Stimulated activated memory B cell treated with anti-CD40 and anti-IgM and Interleukin-4, amounts not matched to agents 10 μg/mL and 1 μg/mL and 100 μg/mL, for 72 hours (primary cell): ENCODE measurements at regions not wholly inside any gene's neighbourhood (a gene's known extent, or its start where the extent isn't known, plus 50 kb on each side); places are given as distances from the start of the nearest gene placed in this dataset.
"Not testable (repeated sequence)": the region's sequence is repeated elsewhere in the genome, so short reads cannot be mapped to it uniquely, and the experiment has no call there.

ENCODE experiments used
- ATAC-seq: fragments of 150-1000 bp; cut with Tn5 transposase; 2 replicates; pipeline ENCODE4 v1.10.0; 2021
- H3K27ac Mint-ChIP-seq: one replicate; pipeline ENCODE4 v1.8.0; 2022; ENCODE audit warnings: mild to moderate bottlenecking, mixed read lengths
- H3K27me3 Mint-ChIP-seq: one replicate; pipeline ENCODE4 v1.8.0; 2022; ENCODE audit warnings: mixed read lengths
- H3K36me3 Mint-ChIP-seq: one replicate; pipeline ENCODE4 v1.8.0; 2022; ENCODE audit warnings: mixed read lengths
- H3K4me1 Mint-ChIP-seq: one replicate; pipeline ENCODE4 v1.8.0; 2022; ENCODE audit warnings: mixed read lengths
- H3K4me3 Mint-ChIP-seq: one replicate; pipeline ENCODE4 v1.8.0; 2022; ENCODE audit warnings: mild to moderate bottlenecking, moderate library complexity, mixed read lengths
- H3K9me3 Mint-ChIP-seq: one replicate; pipeline ENCODE4 v1.8.0; 2022; ENCODE audit warnings: mixed read lengths

- Mint-ChIP-seq H3K36me3 (no peaks in the 10 kb centered on the region), H3K27ac (no peak overlapping the region), H3K27me3 (peaks cover 29% of the 10 kb centered on the region), H3K4me3 (no peak overlapping the region), H3K4me1 (peaks cover 14% of the 10 kb centered on the region), H3K9me3 (no peaks in the 10 kb centered on the region)
- no peak for ATAC-seq
These were observed 199.5 kb downstream of the NDUFA10 start for GRCh38 chr2:239825705-239825979.

DNA sequence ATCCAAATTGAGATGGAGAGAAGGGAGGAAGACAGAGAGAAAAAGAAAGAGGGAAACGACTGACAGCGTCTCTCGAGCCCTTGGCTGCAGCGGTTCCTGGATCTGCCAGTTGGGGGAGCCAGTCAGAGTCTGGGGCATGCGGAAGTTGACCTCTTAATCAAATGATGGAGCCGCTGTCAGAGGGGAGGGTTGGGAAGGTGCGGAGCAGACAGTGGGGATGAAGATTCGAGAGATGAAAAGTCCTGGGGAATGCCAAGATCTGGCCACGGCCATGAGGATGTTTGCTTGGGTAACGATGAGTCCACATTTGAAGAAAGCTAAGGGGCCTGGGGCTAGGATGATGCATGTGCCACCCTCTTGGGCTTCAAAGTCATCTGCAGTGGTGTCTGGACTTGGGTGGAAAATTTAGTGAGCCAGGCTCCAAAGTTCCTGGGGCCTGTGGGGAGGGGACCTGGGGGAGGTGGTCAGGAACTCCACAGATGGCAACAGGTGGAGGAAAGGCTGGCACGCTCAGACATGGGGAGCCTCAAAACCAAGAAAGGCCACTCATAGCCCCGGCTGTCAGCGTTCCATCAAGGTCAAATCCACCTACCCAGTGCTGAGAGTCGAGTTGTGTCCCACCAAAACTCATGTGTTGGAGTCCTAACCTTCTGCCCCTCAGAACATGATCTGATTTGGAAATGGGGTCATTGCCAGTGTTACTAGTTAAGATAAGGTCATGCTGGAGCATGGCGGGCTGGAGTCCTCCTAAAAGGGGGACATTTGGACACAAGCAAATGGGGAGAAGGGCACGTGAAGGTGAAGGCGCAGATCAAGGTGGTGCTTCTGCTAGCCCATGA lies 200.1 kb downstream of the NDUFA10 start:
- Mint-ChIP-seq H3K36me3 (no peaks in the 10 kb centered on the region), H3K9me3 (no peaks in the 10 kb centered on the region), H3K27me3 (peaks cover 34% of the 10 kb centered on the region), H3K27ac (no peak overlapping the region), H3K4me3 (no peak overlapping the region), H3K4me1 (peaks cover 14% of the 10 kb centered on the region)
- no peak for ATAC-seq

DNA sequence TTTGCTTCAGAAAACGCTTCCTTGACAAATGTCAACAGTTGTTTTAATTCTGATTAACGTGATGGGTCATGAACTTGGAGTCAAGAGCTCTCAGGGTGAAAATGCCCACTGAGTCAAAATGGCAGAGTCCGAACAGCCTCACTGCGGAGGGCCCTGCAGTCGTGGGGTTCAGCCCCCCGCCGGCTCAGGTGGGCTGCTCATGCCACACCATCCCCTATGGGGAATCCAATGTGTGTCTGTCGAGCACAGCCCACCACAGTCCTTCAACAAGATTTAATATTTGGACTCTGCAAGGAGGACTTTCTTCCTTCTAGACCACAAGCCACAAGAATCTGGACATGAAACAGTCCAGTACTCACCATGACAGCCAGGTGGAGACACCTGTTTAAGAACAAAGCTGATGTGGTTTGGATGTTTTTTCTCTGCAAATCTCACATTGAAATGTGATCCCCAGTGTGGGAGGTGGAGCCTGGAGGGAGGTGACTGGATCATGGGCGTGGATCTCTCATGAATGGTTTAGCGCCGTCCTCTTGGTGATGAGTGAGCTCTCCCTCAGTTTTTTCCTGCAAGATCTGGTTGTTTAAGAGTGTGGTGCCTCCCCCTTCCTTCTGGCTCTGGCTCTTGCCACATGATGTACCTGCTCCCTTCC lies 201.0 kb downstream of the NDUFA10 start:
- peaks cover 14% of the 10 kb centered on the region for H3K4me1 Mint-ChIP-seq
- H3K36me3 Mint-ChIP-seq = no peaks in the 10 kb centered on the region
- no peak overlapping the region for H3K27ac Mint-ChIP-seq
- ATAC-seq = no peak
- peaks cover 43% of the 10 kb centered on the region for H3K27me3 Mint-ChIP-seq
- no peak overlapping the region for H3K4me3 Mint-ChIP-seq
- no peaks in the 10 kb centered on the region for H3K9me3 Mint-ChIP-seq

DNA sequence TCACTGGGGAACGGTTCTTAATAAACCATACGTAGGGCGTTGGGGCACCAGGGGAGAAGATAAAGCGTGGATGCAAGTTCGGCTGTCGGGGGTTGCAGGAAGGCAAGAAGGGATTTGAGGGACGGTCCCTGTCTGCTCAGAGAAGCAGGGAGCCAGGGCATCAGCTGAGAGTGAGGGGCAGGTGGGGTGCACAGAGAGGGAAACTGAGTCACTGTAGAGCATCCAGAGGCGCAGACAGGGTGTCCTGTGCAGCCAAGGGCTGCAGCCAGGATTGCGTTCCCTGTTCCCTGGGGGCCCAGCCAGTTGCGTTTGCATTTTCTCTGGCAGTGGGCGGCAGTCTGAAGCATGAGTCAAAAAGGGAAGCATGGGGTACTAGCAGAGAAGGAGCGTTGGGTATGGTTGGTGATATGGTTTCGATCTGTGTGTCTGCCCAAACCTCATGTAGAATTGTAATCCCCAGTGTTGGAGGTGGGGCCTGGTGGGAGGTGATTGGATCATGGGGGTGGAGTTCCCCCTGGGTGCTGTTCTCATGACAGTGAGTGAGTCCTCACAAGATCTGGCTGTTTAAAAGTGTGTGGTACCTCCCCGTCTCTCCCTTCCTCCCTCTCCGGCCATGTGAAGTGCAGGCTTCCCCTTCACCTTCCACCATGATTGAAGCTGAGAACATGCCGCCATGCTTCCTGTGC lies 202.9 kb downstream of the NDUFA10 start:
- Mint-ChIP-seq H3K4me1 (peaks cover 14% of the 10 kb centered on the region), H3K36me3 (no peaks in the 10 kb centered on the region), H3K27ac (no peak overlapping the region), H3K27me3 (peaks cover 58% of the 10 kb centered on the region), H3K4me3 (no peak overlapping the region), H3K9me3 (no peaks in the 10 kb centered on the region)
- peak; percentile 86 for ATAC-seq

DNA sequence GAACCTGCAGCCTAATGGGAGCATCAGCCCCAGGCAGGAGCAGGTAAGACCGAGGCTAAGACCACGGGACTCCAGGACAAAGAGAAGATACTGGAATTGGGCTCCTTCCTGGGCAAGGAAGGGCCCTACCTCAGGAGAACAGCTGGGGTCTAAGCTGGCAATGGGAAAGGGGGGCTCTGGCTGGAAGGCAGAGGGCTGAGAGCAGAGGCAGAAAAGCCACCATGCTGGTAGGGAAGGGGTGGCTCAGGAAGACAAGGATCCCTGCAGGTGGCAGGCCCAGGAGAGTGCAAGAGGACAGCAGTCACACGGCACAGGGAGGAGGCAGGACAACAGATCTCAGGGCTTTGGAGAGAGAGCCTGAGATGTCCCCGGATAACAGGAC lies 203.5 kb downstream of the NDUFA10 start:
- H3K27ac Mint-ChIP-seq = no peak overlapping the region

DNA sequence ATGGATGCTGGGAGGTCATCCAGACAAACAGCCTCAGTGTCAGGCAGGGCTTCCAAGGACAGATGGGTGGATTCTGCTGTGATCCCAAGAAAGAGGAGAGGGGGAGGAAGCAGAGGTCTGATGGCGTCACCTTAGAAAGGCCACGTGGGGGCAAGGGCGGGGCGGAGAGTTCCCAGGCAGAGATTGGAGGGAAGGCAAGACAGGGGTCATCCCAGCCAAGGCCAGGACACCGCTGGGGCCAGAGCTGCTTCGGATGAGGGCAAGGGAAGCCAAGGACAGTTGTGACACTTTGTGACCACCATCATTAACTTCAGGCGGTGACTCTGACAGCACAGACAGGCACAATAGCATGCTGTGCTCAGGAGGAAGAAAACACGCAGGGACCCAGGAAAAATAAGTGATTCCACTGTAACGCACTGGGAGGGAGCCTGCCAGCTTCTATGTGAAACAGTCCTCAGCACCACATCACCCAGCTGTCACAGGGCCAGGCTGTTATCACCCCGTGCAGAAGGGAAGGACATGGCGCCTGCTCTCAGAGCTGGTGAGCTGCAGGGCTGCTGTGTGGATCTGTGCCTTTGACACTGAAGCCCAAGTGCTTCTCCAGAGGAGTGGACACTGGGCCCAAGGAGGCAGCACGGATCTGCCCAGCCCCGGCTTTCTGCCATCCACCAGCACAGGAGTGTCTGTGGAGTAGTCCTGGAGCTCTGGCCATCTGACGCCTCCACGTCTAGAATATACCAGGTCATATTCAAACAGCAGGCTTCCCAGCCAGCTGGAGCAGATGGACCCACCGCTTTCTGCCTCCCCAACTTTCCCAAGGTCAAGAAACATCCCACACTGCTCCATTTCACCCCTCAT lies 204.1 kb downstream of the NDUFA10 start:
- Mint-ChIP-seq H3K4me3 (no peak overlapping the region), H3K27ac (no peak overlapping the region), H3K27me3 (peaks cover 58% of the 10 kb centered on the region), H3K4me1 (peaks cover 15% of the 10 kb centered on the region), H3K36me3 (no peaks in the 10 kb centered on the region), H3K9me3 (peaks cover under 1% of the 10 kb centered on the region)
- no peak for ATAC-seq

More for the DNA sequence above, 203.5 kb downstream of the NDUFA10 start:
- H3K4me3 Mint-ChIP-seq = no peak overlapping the region
- ATAC-seq = no peak
- peaks cover 14% of the 10 kb centered on the region for H3K4me1 Mint-ChIP-seq
- H3K27me3 Mint-ChIP-seq = peaks cover 58% of the 10 kb centered on the region
- H3K9me3 Mint-ChIP-seq = no peaks in the 10 kb centered on the region
- H3K36me3 Mint-ChIP-seq = no peaks in the 10 kb centered on the region

DNA sequence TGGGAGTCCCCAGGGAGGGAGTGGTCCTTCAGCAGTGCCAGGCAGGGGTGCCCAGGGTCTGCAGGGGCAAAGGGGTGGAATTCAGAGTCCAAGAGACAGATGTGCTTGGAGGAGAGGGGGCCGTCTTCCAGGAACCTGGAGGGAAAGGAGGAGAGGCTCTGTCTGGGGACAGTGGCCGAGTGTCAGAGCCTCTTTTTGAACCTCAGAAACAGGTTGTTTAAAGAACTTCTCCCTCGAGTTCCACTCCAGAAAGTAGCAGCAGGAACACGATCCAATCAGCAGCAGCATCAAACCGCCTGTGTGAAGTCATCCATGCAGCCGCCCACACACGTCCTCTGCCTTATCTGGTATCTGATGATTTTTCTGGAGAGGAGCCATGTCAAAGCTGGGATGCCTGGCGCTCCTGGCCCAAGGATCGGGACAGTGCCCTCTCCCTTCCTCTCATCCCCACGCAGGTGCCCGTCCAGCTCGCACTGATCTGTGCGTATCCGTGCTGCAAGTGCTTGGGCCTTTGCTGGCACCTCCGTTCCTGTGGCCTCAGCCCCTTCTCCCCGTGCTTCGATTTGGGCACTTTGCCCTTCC lies 205.1 kb downstream of the NDUFA10 start:
- peaks cover 22% of the 10 kb centered on the region for H3K4me1 Mint-ChIP-seq
- peaks cover 3% of the 10 kb centered on the region for H3K9me3 Mint-ChIP-seq
- H3K36me3 Mint-ChIP-seq = no peaks in the 10 kb centered on the region
- no peak overlapping the region for H3K27ac Mint-ChIP-seq
- no peak overlapping the region for H3K4me3 Mint-ChIP-seq
- no peak for ATAC-seq
- H3K27me3 Mint-ChIP-seq = peaks cover 58% of the 10 kb centered on the region

- no peak overlapping the region for H3K27ac Mint-ChIP-seq
- H3K27me3 Mint-ChIP-seq = peaks cover 61% of the 10 kb centered on the region
- no peaks in the 10 kb centered on the region for H3K36me3 Mint-ChIP-seq
- peaks cover 22% of the 10 kb centered on the region for H3K4me1 Mint-ChIP-seq
- H3K4me3 Mint-ChIP-seq = no peak overlapping the region
- no peak for ATAC-seq
- peaks cover 3% of the 10 kb centered on the region for H3K9me3 Mint-ChIP-seq
These were observed 205.8 kb downstream of the NDUFA10 start for GRCh38 chr2:239819091-239819973.

DNA sequence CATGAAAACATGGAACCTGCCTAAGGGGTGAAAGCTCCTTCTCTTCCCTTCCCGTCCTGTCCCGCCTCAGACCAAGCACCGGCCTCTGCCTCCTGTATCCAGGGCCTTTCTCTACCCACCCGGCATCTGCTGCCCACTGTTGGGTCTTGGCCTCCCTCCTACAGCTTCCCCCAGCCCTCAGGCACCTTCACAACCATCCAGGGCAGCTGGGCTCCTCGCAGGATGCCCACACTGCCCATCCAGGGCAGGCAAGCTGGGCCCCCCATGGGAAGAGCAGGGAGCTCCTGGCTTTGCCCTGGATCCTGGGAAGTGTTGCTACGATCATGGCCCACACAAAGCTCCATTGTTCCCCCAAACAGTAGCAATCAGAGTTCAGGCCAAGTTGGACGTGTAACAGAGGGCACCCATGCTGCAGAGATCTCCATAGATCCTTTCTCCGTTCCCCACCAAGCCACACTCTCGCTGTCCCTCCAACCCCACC lies 206.6 kb downstream of the NDUFA10 start:
- Mint-ChIP-seq H3K36me3 (no peaks in the 10 kb centered on the region), H3K27ac (no peak overlapping the region), H3K27me3 (peaks cover 68% of the 10 kb centered on the region), H3K4me3 (no peak overlapping the region), H3K4me1 (peaks cover 22% of the 10 kb centered on the region), H3K9me3 (peaks cover 3% of the 10 kb centered on the region)
- no peak for ATAC-seq

- Mint-ChIP-seq H3K4me3 (no peak overlapping the region), H3K27ac (no peak overlapping the region), H3K36me3 (no peaks in the 10 kb centered on the region), H3K4me1 (peaks cover 22% of the 10 kb centered on the region), H3K27me3 (peaks cover 69% of the 10 kb centered on the region), H3K9me3 (peaks cover 3% of the 10 kb centered on the region)
- ATAC-seq = no peak
These were observed 207.1 kb downstream of the NDUFA10 start for GRCh38 chr2:239818086-239818485.

DNA sequence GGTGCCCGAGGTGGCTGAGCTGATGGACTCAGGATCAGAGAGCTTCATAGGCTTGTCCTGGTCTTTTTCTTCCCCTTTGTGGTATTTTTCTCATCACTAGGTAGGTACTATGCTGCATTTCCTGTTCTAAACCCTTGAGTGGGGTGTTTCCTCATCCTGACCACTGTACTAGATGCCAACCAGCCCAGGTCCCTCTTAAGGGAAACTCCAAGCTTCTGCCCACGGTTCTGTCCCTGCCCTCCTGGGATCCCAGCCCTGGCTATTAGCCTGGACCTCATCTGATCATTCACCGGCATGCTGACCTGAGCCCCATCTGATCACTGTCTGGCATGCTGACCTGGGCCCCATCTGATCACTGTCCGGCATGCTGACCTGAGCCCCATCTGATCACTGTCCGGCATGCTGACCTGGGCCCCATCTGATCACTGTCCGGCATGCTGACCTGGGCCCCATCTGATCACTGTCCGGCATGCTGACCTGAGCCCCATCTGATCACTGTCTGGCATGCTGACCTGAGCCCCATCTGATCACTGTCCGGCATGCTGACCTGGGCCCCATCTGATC lies 207.6 kb downstream of the NDUFA10 start:
- ATAC-seq, H3K9me3 Mint-ChIP-seq, H3K27ac Mint-ChIP-seq, H3K36me3 Mint-ChIP-seq, H3K4me3 Mint-ChIP-seq: not testable (repeated sequence)
- Mint-ChIP-seq H3K4me1 (peaks cover 20% of the 10 kb centered on the region), H3K27me3 (peaks cover 69% of the 10 kb centered on the region)

DNA sequence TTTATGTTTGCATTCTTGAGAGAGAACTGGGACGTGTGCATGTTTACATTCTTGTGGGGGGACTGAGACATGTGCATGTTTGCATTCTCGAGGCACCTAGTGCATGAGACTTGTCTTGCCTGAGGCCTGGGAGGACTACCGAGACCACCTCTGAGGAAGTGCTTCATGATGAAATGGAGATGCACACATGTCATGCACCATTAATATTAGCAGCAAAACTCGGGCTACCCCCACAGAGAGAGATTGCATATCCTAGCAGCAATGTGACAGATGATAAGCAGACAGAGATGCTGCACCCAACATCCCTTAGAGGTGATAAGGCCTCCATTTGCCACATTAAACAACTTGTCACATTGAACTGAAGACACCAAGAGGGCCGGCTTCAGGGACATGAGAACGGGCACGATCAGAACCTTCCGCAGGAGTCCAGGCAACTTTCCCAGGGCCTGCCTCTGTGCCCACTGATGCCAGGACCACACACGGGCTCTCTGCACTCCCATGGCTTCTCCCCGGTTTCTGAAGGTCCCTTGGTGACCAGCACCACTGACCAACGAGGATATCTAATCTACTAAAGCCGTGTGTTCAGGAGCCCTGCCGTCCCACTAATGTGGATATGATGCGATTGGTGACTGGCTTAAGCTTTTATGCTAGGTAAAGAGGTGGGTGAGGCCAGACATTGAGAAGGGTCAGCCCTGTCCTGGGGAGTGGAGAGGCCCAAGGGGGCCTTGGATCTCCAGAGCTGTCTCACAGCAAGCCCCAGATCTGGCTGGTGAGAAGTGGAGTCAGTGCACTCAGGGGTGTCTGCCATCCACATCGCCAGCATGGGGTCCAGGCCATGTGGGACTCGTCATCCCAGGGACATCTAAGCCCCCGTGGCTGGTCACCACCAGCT lies 208.3 kb downstream of the NDUFA10 start:
- Mint-ChIP-seq H3K9me3 (peaks cover 3% of the 10 kb centered on the region), H3K4me3 (no peak overlapping the region), H3K27ac (no peak overlapping the region), H3K4me1 (peaks cover 13% of the 10 kb centered on the region), H3K27me3 (peaks cover 69% of the 10 kb centered on the region), H3K36me3 (no peaks in the 10 kb centered on the region)
- ATAC-seq = no peak

DNA sequence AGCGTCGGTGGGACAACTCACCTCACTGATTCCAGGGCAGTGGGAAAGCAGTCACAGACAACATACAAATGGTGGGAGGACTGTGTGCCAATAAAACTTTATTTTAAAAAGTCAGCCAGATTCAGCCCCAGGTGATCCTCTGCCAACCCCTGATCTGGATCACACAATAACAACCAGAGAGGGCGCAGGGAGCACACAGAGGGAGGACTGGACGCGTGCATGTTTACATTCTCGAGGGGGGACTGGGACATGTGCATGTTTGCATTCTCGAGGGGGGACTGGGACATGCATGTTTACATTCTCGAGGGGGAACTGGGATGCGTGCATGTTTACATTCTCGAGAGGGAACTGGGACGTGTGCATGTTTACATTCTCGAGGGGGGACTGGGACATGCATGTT lies 209.5 kb downstream of the NDUFA10 start:
- Mint-ChIP-seq H3K27ac (no peak overlapping the region), H3K4me3 (no peak overlapping the region), H3K4me1 (peaks cover 8% of the 10 kb centered on the region), H3K9me3 (peaks cover 3% of the 10 kb centered on the region), H3K27me3 (peaks cover 63% of the 10 kb centered on the region), H3K36me3 (no peaks in the 10 kb centered on the region)
- no peak for ATAC-seq
